ENCODE measurements at regions not wholly inside any gene's neighbourhood (a gene's known extent, or its start where the extent isn't known, plus 50 kb on each side); places are given as distances from the start of the nearest gene placed in this dataset.

- TF ChIP-seq CTCF (IDR thresholded peaks at IDR 0.05; ENCODE audit: insufficient read depth, low read length) = no peak
- H3K4me3 ChIP-seq (ENCODE audit: low read depth, low read length) = no peak overlapping the region
- DNase-seq (ENCODE audit: low read depth) = no peak
These were observed 225.5 kb downstream of the ANKRD7 start for GRCh38 chr7:118449797-118450567.

GRCh38 chr7:118452128-118452527 lies 227.6 kb downstream of the ANKRD7 start:
- no peak for DNase-seq (ENCODE audit: low read depth)
- no peak for TF ChIP-seq CTCF (IDR thresholded peaks at IDR 0.05; ENCODE audit: insufficient read depth, low read length)

DNA sequence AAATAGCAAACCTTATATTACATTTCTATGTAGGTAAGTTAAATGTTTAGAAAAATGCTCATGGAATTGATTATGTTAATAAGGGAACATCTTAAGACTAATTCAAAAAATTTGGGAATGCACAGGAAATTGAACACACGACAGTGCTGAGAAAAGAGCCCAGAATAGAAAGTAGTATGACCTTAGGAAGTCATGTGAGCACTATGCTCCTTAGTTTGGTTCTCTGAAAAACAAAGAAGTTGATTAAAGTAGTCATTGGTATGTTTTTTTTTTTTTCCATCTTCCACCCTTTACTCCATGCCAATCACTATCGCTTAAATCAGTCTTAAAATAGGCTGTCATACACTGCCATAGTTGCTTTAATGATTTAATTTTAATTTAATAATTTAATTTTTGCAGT lies 242.9 kb downstream of the ANKRD7 start:
- TF ChIP-seq CTCF (IDR thresholded peaks at IDR 0.05; ENCODE audit: insufficient read depth, low read length) = no peak
- H3K4me3 ChIP-seq (ENCODE audit: low read depth, low read length) = no peak overlapping the region
- no peak for DNase-seq (ENCODE audit: low read depth)

More at GRCh38 chr7:118452128-118452527, 227.6 kb downstream of the ANKRD7 start:
- H3K4me3 ChIP-seq (ENCODE audit: low read depth, low read length) = no peak overlapping the region

DNA sequence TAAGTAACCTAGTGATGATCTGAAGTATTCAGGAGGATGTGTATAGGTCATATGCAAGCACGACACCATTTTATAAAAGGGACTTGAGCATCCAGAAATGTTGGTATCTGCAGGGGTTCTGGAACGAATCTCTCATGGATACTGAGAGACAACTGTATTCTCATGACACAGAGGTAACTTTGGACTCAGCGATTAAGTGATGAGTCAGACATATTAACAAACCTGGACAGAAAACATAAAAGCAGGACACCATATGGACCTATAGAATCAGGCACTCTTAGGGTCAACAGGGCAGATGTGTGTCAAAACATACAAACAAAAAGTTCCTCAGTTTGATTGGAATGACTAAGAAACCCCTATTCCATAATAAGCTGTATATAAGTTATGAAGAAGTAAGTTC lies 248.1 kb downstream of the ANKRD7 start:
- H3K4me3 ChIP-seq (ENCODE audit: low read depth, low read length) = no peak overlapping the region
- no peak for TF ChIP-seq CTCF (IDR thresholded peaks at IDR 0.05; ENCODE audit: insufficient read depth, low read length)
- DNase-seq (ENCODE audit: low read depth) = no peak

- TF ChIP-seq CTCF (IDR thresholded peaks at IDR 0.05; ENCODE audit: insufficient read depth, low read length) = no peak
- DNase-seq (ENCODE audit: low read depth) = no peak
- H3K4me3 ChIP-seq (ENCODE audit: low read depth, low read length) = no peak overlapping the region
These were observed 248.8 kb downstream of the ANKRD7 start for GRCh38 chr7:118473271-118473670.

GRCh38 chr7:118476036-118476435 lies 251.5 kb downstream of the ANKRD7 start:
- no peak for DNase-seq (ENCODE audit: low read depth)
- TF ChIP-seq CTCF (IDR thresholded peaks at IDR 0.05; ENCODE audit: insufficient read depth, low read length) = no peak
- no peak overlapping the region for H3K4me3 ChIP-seq (ENCODE audit: low read depth, low read length)

- no peak for TF ChIP-seq CTCF (IDR thresholded peaks at IDR 0.05; ENCODE audit: insufficient read depth, low read length)
- no peak for DNase-seq (ENCODE audit: low read depth)
- H3K4me3 ChIP-seq (ENCODE audit: low read depth, low read length) = no peak overlapping the region
These were observed 252.5 kb downstream of the ANKRD7 start for GRCh38 chr7:118477036-118477435.

All from fibroblast of the aortic adventitia (primary cell).